Upper lobe of left lung (tissue), 4 donors: ENCODE measurements at regions not wholly inside any gene's neighbourhood (a gene's known extent, or its start where the extent isn't known, plus 50 kb on each side); places are given as distances from the start of the nearest gene placed in this dataset.

Experiments
- POLR2A ChIP-seq, 4 donors: fragments of 450-650 bp; IDR thresholded peaks; one replicate each; pipeline ENCODE4 v1.5.1; 2016 to 2017; ENCODE audit warnings: antibody characterized with exemption in 4 of 4, mild to moderate bottlenecking in 2 of 4
- POLR2AphosphoS5 ChIP-seq, 2 donors: sonication (generic); formaldehyde crosslinking; IDR thresholded peaks; one replicate each; pipeline ENCODE4 v1.5.1; 2017; ENCODE audit warnings: antibody characterized with exemption in 2 of 2
- TF ChIP-seq, protein P1 (sequence below), 6 experiments: fragments of 450-650 bp in 4 of 6; fragments of 200-600 bp in 2 of 6; sonication (generic) in 2 of 6; IDR thresholded peaks; one replicate each; pipeline ENCODE4 v1.5.1; 2016 to 2019; ENCODE audit warnings: antibody characterized with exemption in 6 of 6

- TF ChIP-seq POLR2A (IDR thresholded peaks at IDR 0.05) = no peak
- TF ChIP-seq, protein P1, sequence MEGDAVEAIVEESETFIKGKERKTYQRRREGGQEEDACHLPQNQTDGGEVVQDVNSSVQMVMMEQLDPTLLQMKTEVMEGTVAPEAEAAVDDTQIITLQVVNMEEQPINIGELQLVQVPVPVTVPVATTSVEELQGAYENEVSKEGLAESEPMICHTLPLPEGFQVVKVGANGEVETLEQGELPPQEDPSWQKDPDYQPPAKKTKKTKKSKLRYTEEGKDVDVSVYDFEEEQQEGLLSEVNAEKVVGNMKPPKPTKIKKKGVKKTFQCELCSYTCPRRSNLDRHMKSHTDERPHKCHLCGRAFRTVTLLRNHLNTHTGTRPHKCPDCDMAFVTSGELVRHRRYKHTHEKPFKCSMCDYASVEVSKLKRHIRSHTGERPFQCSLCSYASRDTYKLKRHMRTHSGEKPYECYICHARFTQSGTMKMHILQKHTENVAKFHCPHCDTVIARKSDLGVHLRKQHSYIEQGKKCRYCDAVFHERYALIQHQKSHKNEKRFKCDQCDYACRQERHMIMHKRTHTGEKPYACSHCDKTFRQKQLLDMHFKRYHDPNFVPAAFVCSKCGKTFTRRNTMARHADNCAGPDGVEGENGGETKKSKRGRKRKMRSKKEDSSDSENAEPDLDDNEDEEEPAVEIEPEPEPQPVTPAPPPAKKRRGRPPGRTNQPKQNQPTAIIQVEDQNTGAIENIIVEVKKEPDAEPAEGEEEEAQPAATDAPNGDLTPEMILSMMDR (IDR thresholded peaks at IDR 0.05) = no peak
- TF ChIP-seq POLR2AphosphoS5 (IDR thresholded peaks at IDR 0.05) = no peak
Measured at GRCh38 chr21:33998402-33998801, 75.0 kb upstream of the MRPS6 start.
